Testis (tissue), 2 donors: ENCODE measurements at regions not wholly inside any gene's neighbourhood (a gene's known extent, or its start where the extent isn't known, plus 50 kb on each side); places are given as distances from the start of the nearest gene placed in this dataset.

Experiments
- DNase-seq: peaks from one replicate; pipeline ENCODE4 v3.0.0-alpha.2; 2019
- H3K27ac ChIP-seq, 2 donors: fragments of 200-600 bp; sonication (generic); one replicate each; pipeline ENCODE4 v1.5.1; 2019
- H3K27me3 ChIP-seq: fragments of 200-600 bp; sonication (generic); one replicate; pipeline ENCODE4 v1.5.1; 2019
- H3K36me3 ChIP-seq: fragments of 200-600 bp; sonication (generic); one replicate; pipeline ENCODE4 v1.5.1; 2017; ENCODE audit warnings: low read depth; ENCODE audit errors: missing control alignments
- H3K4me1 ChIP-seq: fragments of 200-600 bp; sonication (generic); one replicate; pipeline ENCODE4 v1.5.1; 2019
- H3K4me3 ChIP-seq, 2 donors: fragments of 200-600 bp; sonication (generic); one replicate each; pipeline ENCODE4 v1.5.1; 2017 to 2019
- H3K9me3 ChIP-seq: fragments of 200-600 bp; sonication (generic); one replicate; pipeline ENCODE4 v1.5.1; 2017
- POLR2A ChIP-seq: fragments of 450-650 bp; IDR thresholded peaks from one replicate; pipeline ENCODE4 v1.6.1; 2017; ENCODE audit warnings: antibody characterized with exemption, mild to moderate bottlenecking, moderate library complexity
- WGBS, 2 donors: methylation state at CpG; one replicate each; pipeline ENCODE4 v1.1.5; 2018; 5-methylcytosine and 5-hydroxymethylcytosine counted together
- intact Hi-C: fragments of 100-400 bp; cut with DNase I; formaldehyde crosslinking; loops from one replicate; pipeline ENCODE4 v1.15.1; 2023; ENCODE audit warnings: low total_unique reads
- TF ChIP-seq, protein P1 (sequence below), 3 experiments: fragments of 450-650 bp in 2 of 3; fragments of 200-600 bp in 1 of 3; sonication (generic) in 1 of 3; IDR thresholded peaks; one replicate each; pipeline ENCODE4 v1.5.1; 2016 to 2019; ENCODE audit warnings: antibody characterized with exemption in 3 of 3, mild to moderate bottlenecking in 2 of 3, moderate library complexity in 1 of 3

DNA sequence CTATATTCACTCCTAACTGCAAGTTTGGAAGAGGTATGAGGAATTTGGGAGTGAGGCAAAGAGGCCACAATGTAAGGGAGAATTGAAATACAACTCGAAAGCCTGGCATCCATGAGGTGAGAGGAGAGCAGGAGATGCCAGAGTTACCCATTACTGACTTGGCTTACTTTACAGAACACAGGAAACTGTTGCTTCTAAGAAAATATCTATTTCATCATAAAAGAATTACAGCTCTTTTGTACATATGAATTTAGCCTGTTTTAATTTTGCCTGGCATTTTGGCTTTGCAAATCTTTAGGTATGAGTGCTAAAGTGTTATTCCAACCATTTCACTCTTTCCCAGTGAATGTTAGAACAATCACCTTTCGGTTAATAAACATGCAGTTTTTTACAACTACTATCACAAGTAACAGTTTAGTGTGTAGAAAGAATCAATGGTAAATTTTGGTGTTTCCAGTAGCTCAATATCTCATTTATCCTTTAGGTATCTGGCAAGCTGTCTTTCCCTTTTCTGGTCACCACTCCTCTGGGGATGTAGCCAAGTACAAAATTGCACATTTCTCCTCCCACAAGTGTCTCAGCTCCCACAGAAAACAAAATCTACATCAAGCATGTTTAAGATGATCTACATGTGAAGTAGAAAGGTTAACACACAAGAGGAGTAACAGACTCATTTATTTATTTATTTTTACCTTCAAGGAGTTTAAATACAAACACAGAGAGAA is 196.6 kb upstream of the DCN start:
- no peaks in the 10 kb centered on the region for H3K36me3 ChIP-seq
- no peak overlapping the region for H3K4me3 ChIP-seq
- intact Hi-C loops, result no loop called here
- no peaks in the 10 kb centered on the region for H3K4me1 ChIP-seq
- WGBS, 2 donors, result 86 to 95% methylated on average over 2 of the region's 2 CpGs
- DNase-seq, result no peak
- H3K27me3 ChIP-seq, result no peaks in the 10 kb centered on the region
- no peak for TF ChIP-seq POLR2A
- TF ChIP-seq, protein P1, sequence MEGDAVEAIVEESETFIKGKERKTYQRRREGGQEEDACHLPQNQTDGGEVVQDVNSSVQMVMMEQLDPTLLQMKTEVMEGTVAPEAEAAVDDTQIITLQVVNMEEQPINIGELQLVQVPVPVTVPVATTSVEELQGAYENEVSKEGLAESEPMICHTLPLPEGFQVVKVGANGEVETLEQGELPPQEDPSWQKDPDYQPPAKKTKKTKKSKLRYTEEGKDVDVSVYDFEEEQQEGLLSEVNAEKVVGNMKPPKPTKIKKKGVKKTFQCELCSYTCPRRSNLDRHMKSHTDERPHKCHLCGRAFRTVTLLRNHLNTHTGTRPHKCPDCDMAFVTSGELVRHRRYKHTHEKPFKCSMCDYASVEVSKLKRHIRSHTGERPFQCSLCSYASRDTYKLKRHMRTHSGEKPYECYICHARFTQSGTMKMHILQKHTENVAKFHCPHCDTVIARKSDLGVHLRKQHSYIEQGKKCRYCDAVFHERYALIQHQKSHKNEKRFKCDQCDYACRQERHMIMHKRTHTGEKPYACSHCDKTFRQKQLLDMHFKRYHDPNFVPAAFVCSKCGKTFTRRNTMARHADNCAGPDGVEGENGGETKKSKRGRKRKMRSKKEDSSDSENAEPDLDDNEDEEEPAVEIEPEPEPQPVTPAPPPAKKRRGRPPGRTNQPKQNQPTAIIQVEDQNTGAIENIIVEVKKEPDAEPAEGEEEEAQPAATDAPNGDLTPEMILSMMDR (IDR thresholded peaks at IDR 0.05), result no peak
- H3K27ac ChIP-seq, result no peak overlapping the region
- no peaks in the 10 kb centered on the region for H3K9me3 ChIP-seq

DNA sequence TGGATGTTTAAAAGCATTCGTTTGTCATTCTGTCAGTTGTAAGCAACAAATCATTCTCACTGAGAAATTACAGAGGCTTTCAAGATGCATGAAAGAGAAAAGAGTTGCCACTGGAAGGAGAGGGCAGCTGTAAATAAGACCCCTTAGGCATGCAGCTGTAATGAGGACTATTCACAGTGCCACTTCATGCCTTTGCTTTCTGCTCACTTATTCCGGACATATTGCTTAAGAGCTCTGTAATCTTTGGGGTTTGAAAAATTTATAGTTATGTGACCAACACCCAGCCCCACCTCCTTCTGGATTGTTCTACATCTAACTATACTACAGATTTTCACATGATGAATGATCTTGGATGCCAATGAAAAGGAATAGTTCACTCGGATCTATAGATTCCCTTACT is 194.8 kb upstream of the DCN start:
- intact Hi-C loops, result no loop called here
- WGBS, 2 donors, result 82 to 88% methylated on average over 3 of the region's 3 CpGs

DNA sequence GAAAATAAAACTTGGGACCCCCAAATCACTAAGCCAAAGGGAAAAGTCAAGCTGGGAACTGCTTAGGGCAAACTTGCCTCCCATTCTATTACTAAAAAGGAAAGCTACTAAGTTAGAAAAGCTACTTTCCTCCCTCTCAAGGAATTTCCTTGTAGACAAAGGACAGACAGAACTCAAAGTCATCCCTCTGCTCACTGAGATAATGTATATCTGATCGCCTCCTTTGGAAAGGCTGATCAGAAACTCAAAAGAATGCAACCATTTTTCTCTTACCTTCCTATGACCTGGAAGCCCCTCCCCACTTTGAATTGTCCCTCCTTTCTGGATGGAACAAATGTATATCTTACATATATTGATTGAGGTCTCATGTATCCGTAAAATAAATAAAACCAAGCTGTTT is 190.5 kb upstream of the DCN start:
- Histone ChIP-seq H3K27me3 (no peaks in the 10 kb centered on the region), H3K4me3 (no peak overlapping the region), H3K27ac (no peak overlapping the region), H3K4me1 (no peaks in the 10 kb centered on the region), H3K36me3 (no peaks in the 10 kb centered on the region), H3K9me3 (no peaks in the 10 kb centered on the region)
- no peak for DNase-seq
- TF ChIP-seq POLR2A, result no peak
- 83 to 91% methylated on average over 2 of the region's 2 CpGs for WGBS, 2 donors
- intact Hi-C loops, result no loop called here

More for the DNA sequence above, 194.8 kb upstream of the DCN start:
- Histone ChIP-seq H3K27me3 (no peaks in the 10 kb centered on the region), H3K4me1 (no peaks in the 10 kb centered on the region), H3K36me3 (no peaks in the 10 kb centered on the region), H3K9me3 (no peaks in the 10 kb centered on the region), H3K27ac (no peak overlapping the region), H3K4me3 (no peak overlapping the region)
- no peak for DNase-seq
- TF ChIP-seq, protein P1 (IDR thresholded peaks at IDR 0.05), result no peak
- no peak for TF ChIP-seq POLR2A

DNA sequence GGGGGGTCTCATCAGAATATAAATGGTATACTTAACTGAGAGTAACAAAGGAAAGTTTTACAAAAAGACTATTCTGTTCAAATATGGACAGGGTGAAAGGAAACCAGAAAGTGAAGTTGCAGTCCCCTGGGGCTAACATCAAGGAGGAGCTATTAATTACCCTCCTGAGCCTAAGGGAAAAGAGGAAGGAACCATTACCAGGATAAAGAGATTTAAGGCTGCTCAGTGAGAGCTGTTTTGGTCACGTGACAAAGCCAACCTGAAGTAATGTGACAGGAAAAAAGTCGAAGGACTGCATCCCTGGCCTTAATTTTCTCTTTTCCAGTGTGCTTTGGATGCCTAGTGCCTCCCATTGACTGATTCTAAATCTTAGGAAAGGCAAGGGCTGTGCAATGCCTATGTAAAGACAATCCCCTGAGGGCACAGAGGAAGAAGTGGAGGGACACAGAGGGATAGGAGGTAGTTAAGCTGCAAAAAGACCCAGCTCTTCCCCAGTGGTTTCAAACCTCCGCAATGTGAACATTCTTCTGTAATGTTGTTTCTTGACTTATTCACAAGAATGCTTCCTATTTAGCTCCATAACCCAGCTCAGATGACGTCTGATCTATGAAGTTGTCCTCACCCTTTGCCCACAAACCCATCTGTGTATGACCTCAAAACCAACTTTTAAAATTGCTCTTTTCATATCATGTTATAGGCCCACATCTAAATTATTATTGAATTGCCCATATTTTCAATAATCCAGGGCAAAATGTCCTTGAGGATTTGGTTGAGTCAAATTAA is 187.7 kb upstream of the DCN start:
- Histone ChIP-seq H3K36me3 (no peaks in the 10 kb centered on the region), H3K27ac (no peak overlapping the region), H3K4me1 (no peaks in the 10 kb centered on the region), H3K27me3 (no peaks in the 10 kb centered on the region), H3K4me3 (no peak overlapping the region), H3K9me3 (no peaks in the 10 kb centered on the region)
- no peak for TF ChIP-seq POLR2A
- TF ChIP-seq, protein P1 (IDR thresholded peaks at IDR 0.05), result no peak
- 81 to 87% methylated on average over 4 of the region's 4 CpGs for WGBS, 2 donors
- intact Hi-C loops, result no loop called here
- no peak for DNase-seq

DNA sequence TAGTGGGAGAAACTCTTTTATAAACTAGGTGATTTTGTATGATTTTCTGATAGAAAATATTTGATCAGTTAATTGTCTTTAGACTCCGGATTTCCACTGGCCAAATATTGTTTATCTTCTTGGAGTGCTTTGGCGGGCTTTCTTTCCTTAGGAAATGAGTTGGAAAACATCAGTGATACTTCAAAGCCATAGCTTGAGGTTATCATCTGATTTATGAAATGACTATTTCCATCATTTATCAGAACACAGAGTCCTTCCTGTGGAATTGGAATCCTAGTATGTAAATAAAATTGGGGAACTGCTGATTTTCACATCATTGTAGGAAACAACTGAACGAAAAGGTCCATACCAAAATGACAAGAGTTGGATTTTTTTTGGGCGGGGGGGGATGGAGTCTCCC is 186.0 kb upstream of the DCN start:
- Histone ChIP-seq H3K36me3 (no peaks in the 10 kb centered on the region), H3K4me1 (no peaks in the 10 kb centered on the region), H3K27me3 (no peaks in the 10 kb centered on the region), H3K9me3 (no peaks in the 10 kb centered on the region), H3K4me3 (no peak overlapping the region), H3K27ac (no peak overlapping the region)
- 72 to 84% methylated on average over 4 of the region's 4 CpGs for WGBS, 2 donors
- intact Hi-C loops, result no loop called here
- no peak for DNase-seq
- TF ChIP-seq, protein P1 (IDR thresholded peaks at IDR 0.05), result no peak
- TF ChIP-seq POLR2A, result no peak
